H1 (cell line): ENCODE measurements at regions not wholly inside any gene's neighbourhood (a gene's known extent, or its start where the extent isn't known, plus 50 kb on each side); places are given as distances from the start of the nearest gene placed in this dataset.

Experiments
- CTCF ChIA-PET: fragments of 300-600 bp; sonication (Branson Sonifier 250); formaldehyde crosslinking; loops from one replicate; lab custom pipeline; 2021; ENCODE audit not compliant: partially characterized antibody; lab: Charles Lee
- POLR2A ChIA-PET: fragments of 300-600 bp; sonication (Branson Sonifier 250); formaldehyde crosslinking; loops from one replicate; lab custom pipeline; 2021; ENCODE audit warnings: inconsistent platforms; ENCODE audit not compliant: partially characterized antibody; lab: Charles Lee
- DNase-seq, 2 experiments: peaks; one replicate each; pipeline versions ENCODE4 v3.0.0 to v3.0.0-alpha.2; 2010 to 2022; ENCODE audit warnings: low spot score in 2 of 2, low read depth in 1 of 2, mixed read lengths in 1 of 2
- FAIRE-seq: peaks from 2 replicates; lab custom pipeline; 2011; peaks lifted over from hg19 to GRCh38; lab: Jason Lieb, UNC
- H2AFZ ChIP-seq: 2 replicates; pipeline ENCODE4 v1.8.1; 2012; ENCODE audit warnings: low read length, inconsistent platforms
- H2AK5ac ChIP-seq: 2 replicates; pipeline ENCODE4 v1.6.1; 2013; ENCODE audit warnings: low read depth, low read length
- H2BK120ac ChIP-seq: replicated peaks from 2 replicates; pipeline ENCODE3; 2013; ENCODE audit warnings: low read depth, low read length, inconsistent platforms
- H2BK12ac ChIP-seq: 2 replicates; pipeline ENCODE4 v1.6.1; 2013; ENCODE audit warnings: low read depth, low read length
- H2BK15ac ChIP-seq: 2 replicates; pipeline ENCODE4 v1.6.1; 2013; ENCODE audit warnings: low read length
- H2BK20ac ChIP-seq: 2 replicates; pipeline ENCODE4 v1.6.1; 2013; ENCODE audit warnings: low read length
- H2BK5ac ChIP-seq: 2 replicates; pipeline ENCODE4 v1.6.1; 2013; ENCODE audit warnings: low read depth, low read length
- H3K14ac ChIP-seq: 2 replicates; pipeline ENCODE4 v1.6.1; 2013; ENCODE audit warnings: inconsistent platforms; ENCODE audit not compliant: insufficient read length
- H3K18ac ChIP-seq: 2 replicates; pipeline ENCODE4 v1.6.1; 2013; ENCODE audit warnings: low read length; ENCODE audit errors: extremely low read depth
- H3K23ac ChIP-seq: 2 replicates; pipeline ENCODE4 v1.6.1; 2013; ENCODE audit warnings: inconsistent platforms; ENCODE audit not compliant: insufficient read length
- H3K23me2 ChIP-seq: 2 replicates; pipeline ENCODE4 v1.6.1; 2013; ENCODE audit warnings: low read depth, low read length
- H3K27ac ChIP-seq: 2 replicates; pipeline ENCODE4 v1.6.1; 2011; ENCODE audit warnings: low read depth, low read length, inconsistent platforms
- H3K27me3 ChIP-seq, 4 experiments: replicated peaks in 1 of 4; 1 replicate in 1 of 4; 2 replicates in 3 of 4; pipeline versions ENCODE4 v1.6.1 to v1.8.1; 2011 to 2013; ENCODE audit warnings: low read length in 3 of 4, mild to moderate bottlenecking in 3 of 4, inconsistent platforms in 2 of 4, mixed read lengths in 2 of 4, moderate library complexity in 1 of 4; ENCODE audit not compliant: control insufficient read depth in 3 of 4, insufficient read depth in 3 of 4; ENCODE audit errors: extremely low read depth in 1 of 4
- H3K36me3 ChIP-seq, 4 experiments: 2 replicates each; pipeline versions ENCODE4 v1.6.1 to v1.8.1; 2011 to 2013; ENCODE audit warnings: mild to moderate bottlenecking in 4 of 4, low read length in 3 of 4, moderate library complexity in 2 of 4, control low read depth in 1 of 4, inconsistent platforms in 1 of 4; ENCODE audit not compliant: insufficient read depth in 4 of 4, control insufficient read depth in 2 of 4
- H3K4ac ChIP-seq: replicated peaks from 2 replicates; pipeline ENCODE3; 2013; ENCODE audit warnings: low read length, low read depth, mixed read lengths, inconsistent platforms; ENCODE audit not compliant: insufficient read length
- H3K4me1 ChIP-seq, 4 experiments: replicated peaks in 1 of 4; 1 replicate in 1 of 4; 2 replicates in 3 of 4; pipeline versions ENCODE4 v1.6.1 to v1.8.1; 2011 to 2013; ENCODE audit warnings: low read length in 3 of 4, inconsistent platforms in 2 of 4, mixed read lengths in 1 of 4; ENCODE audit not compliant: insufficient read depth in 4 of 4, control insufficient read depth in 3 of 4
- H3K4me2 ChIP-seq, 2 experiments: 2 replicates each; pipeline versions ENCODE4 v1.6.1 to v1.8.1; 2011 to 2013; ENCODE audit warnings: low read depth in 2 of 2, low read length in 2 of 2, control low read depth in 1 of 2, inconsistent platforms in 1 of 2, mild to moderate bottlenecking in 1 of 2; ENCODE audit not compliant: insufficient read depth in 1 of 2
- H3K4me3 ChIP-seq, 4 experiments: fragments of 200-600, 300-600 bp in 1 of 4; sonication (generic), shearing (Covaris generic), sonication (Bioruptor Twin) in 1 of 4; 2 replicates each; pipeline versions ENCODE4 v1.5.1 to v1.8.1; 2011 to 2016; ENCODE audit warnings: low read length in 4 of 4, low read depth in 3 of 4, control low read depth in 2 of 4, inconsistent platforms in 2 of 4, mild to moderate bottlenecking in 2 of 4, mixed read lengths in 1 of 4, moderate library complexity in 1 of 4; ENCODE audit not compliant: insufficient read depth in 2 of 4; ENCODE audit errors: extremely low read depth in 1 of 4
- H3K56ac ChIP-seq: replicated peaks from 2 replicates; pipeline ENCODE3; 2013; ENCODE audit warnings: low read depth, mild to moderate bottlenecking, mixed read lengths, low read length, inconsistent platforms; ENCODE audit not compliant: insufficient read length
- H3K79me1 ChIP-seq: 2 replicates; pipeline ENCODE4 v1.6.1; 2013; ENCODE audit warnings: low read depth, low read length, control low read depth
- H3K79me2 ChIP-seq, 2 experiments: 2 replicates each; pipeline versions ENCODE4 v1.6.1 to v1.8.1; 2012 to 2013; ENCODE audit warnings: low read length in 2 of 2, mild to moderate bottlenecking in 2 of 2, inconsistent platforms in 1 of 2; ENCODE audit not compliant: insufficient read depth in 2 of 2, control insufficient read depth in 1 of 2
- H3K9ac ChIP-seq, 4 experiments: replicated peaks in 1 of 4; 1 replicate in 1 of 4; 2 replicates in 3 of 4; pipeline versions ENCODE4 v1.6.1 to v1.8.1; 2011 to 2013; ENCODE audit warnings: low read depth in 3 of 4, low read length in 3 of 4, control low read depth in 2 of 4, mild to moderate bottlenecking in 2 of 4, moderate library complexity in 2 of 4, inconsistent platforms in 1 of 4; ENCODE audit errors: extremely low read depth in 1 of 4
- H3K9me3 ChIP-seq, 2 experiments: 2 replicates each; pipeline versions ENCODE4 v1.6.1 to v1.8.1; 2012 to 2013; ENCODE audit warnings: mild to moderate bottlenecking in 2 of 2, moderate library complexity in 2 of 2, control low read depth in 1 of 2, inconsistent platforms in 1 of 2, low read depth in 1 of 2, low read length in 1 of 2, mixed read lengths in 1 of 2; ENCODE audit not compliant: insufficient read depth in 2 of 2
- H4K20me1 ChIP-seq, 2 experiments: replicated peaks in 1 of 2; 2 replicates each; pipeline versions ENCODE3 to v1.8.1; 2011 to 2013; ENCODE audit warnings: inconsistent platforms in 2 of 2, low read length in 2 of 2, mild to moderate bottlenecking in 1 of 2; ENCODE audit not compliant: insufficient read depth in 2 of 2, control insufficient read depth in 1 of 2
- H4K5ac ChIP-seq: 2 replicates; pipeline ENCODE4 v1.6.1; 2013; ENCODE audit warnings: low read length, low read depth, mixed read lengths, inconsistent platforms; ENCODE audit not compliant: insufficient read length
- H4K8ac ChIP-seq: 2 replicates; pipeline ENCODE4 v1.8.0; 2013; ENCODE audit warnings: mild to moderate bottlenecking, moderate library complexity, low read length, inconsistent platforms; ENCODE audit not compliant: insufficient read depth; ENCODE audit errors: extremely low read depth
- H4K91ac ChIP-seq: replicated peaks from 2 replicates; pipeline ENCODE3; 2013; ENCODE audit warnings: low read length, mixed read lengths, inconsistent platforms; ENCODE audit not compliant: insufficient read length
- CBX5 ChIP-seq: fragments of 300-800, 300-1000 bp; sonication (generic); IDR thresholded peaks from 2 replicates; pipeline ENCODE4 v1.7.1; 2016; ENCODE audit warnings: antibody characterized with exemption, low read length, low read depth
- CREB1 ChIP-seq: IDR thresholded peaks from 2 replicates; pipeline ENCODE4 v1.6.1; 2012; ENCODE audit warnings: inconsistent platforms
- EGR1 ChIP-seq: IDR thresholded peaks from 2 replicates; pipeline ENCODE4 v1.6.1; 2011; ENCODE audit warnings: low read depth, low read length, borderline replicate concordance
- MAFK ChIP-seq: IDR thresholded peaks from 2 replicates; pipeline ENCODE4 v1.6.1; 2012; ENCODE audit warnings: low read depth, mild to moderate bottlenecking, improper control_type of control experiment, low read length
- NANOG ChIP-seq: IDR thresholded peaks from 2 replicates; pipeline ENCODE4 v1.6.1; 2011; ENCODE audit warnings: low read length, low read depth, mild to moderate bottlenecking, inconsistent platforms; ENCODE audit not compliant: insufficient read depth, poor library complexity, severe bottlenecking
- PHF8 ChIP-seq: fragments of 200-600 bp; sonication (generic); conservative IDR thresholded peaks from 2 replicates; pipeline ENCODE4 v1.7.1; 2012; ENCODE audit warnings: low read depth, mild to moderate bottlenecking, inconsistent platforms, low read length, moderate library complexity
- POLR2AphosphoS5 ChIP-seq: IDR thresholded peaks from 2 replicates; pipeline ENCODE4 v1.6.1; 2011; ENCODE audit warnings: low read depth, low read length
- RFX5 ChIP-seq: IDR thresholded peaks from 2 replicates; pipeline ENCODE4 v1.6.1; 2011; ENCODE audit warnings: low read depth, low read length, improper control_type of control experiment, borderline replicate concordance
- SAP30 ChIP-seq: fragments of 300-600 bp; sonication (generic); IDR thresholded peaks from 2 replicates; pipeline ENCODE4 v1.7.1; 2012; ENCODE audit warnings: low read length, moderate library complexity, mild to moderate bottlenecking, inconsistent platforms; ENCODE audit not compliant: insufficient read depth, insufficient replicate concordance
- SIN3A ChIP-seq, 2 experiments: IDR thresholded peaks in 1 of 2; conservative IDR thresholded peaks in 1 of 2; 2 replicates each; pipeline ENCODE4 v1.6.1; 2011 to 2012; ENCODE audit warnings: low read length in 2 of 2, improper control_type of control experiment in 1 of 2, low read depth in 1 of 2, mild to moderate bottlenecking in 1 of 2
- SP2 ChIP-seq: IDR thresholded peaks from 2 replicates; pipeline ENCODE4 v1.6.1; 2012; ENCODE audit warnings: mild to moderate bottlenecking, low read length, inconsistent platforms
- SP4 ChIP-seq: IDR thresholded peaks from 2 replicates; pipeline ENCODE4 v1.6.1; 2012; ENCODE audit warnings: low read length, inconsistent platforms
- SUZ12 ChIP-seq: fragments of 200-600 bp; sonication (generic); IDR thresholded peaks from 2 replicates; pipeline ENCODE4 v1.6.1; 2012; ENCODE audit warnings: mild to moderate bottlenecking, inconsistent platforms, low read length, moderate library complexity, mixed read lengths
- TAF1 ChIP-seq: IDR thresholded peaks from 2 replicates; pipeline ENCODE4 v1.6.1; 2011; ENCODE audit warnings: mild to moderate bottlenecking, low read depth, low read length
- TCF12 ChIP-seq: IDR thresholded peaks from 2 replicates; pipeline ENCODE4 v1.6.1; 2011; ENCODE audit warnings: low read depth, mild to moderate bottlenecking, low read length
- ZNF274 ChIP-seq: IDR thresholded peaks from 2 replicates; pipeline ENCODE4 v1.7.0; 2012; ENCODE audit warnings: low read length, borderline replicate concordance; ENCODE audit errors: extremely low read depth
- WGBS, 2 experiments: shearing (Covaris generic) in 1 of 2; methylation state at CpG; one replicate each; pipeline versions ENCODE4 v1.1.6 to v1.1.7; 2013 to 2015; ENCODE audit warnings: low lambda C conversion rate in 2 of 2, mixed read lengths in 2 of 2, inconsistent platforms in 1 of 2, low coverage in 1 of 2, missing lambda C conversion rate in 1 of 2; ENCODE audit not compliant: insufficient replicate concordance in 2 of 2, insufficient coverage in 1 of 2, insufficient read length in 1 of 2; ENCODE audit errors: extremely low coverage in 1 of 2, missing lambda C conversion rate in 1 of 2; 5-methylcytosine and 5-hydroxymethylcytosine counted together

DNA sequence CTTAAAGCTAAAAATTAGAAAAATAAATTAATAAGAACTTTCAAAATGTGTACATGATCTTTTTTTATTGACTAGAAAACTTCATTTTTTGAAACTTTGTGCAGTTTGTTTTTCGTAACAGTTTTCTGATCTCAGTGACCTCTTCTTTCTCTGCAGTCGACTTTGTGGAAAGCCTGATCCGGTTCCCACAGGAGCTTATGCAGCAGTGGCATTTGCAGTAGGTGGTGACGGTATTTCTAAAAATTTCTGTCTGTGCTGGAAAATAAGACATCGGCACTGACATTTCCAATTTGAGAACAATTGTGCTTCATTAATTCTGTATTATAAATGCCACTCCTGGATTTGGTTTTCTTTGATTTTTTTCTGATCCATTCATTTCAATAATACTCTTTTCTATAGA is 68.8 kb downstream of the CLDN17 start:
- H2BK15ac ChIP-seq: no peak overlapping the region
- H3K9ac ChIP-seq: no peak overlapping the region
- WGBS, 2 experiments: 92% methylated on average over 5 of the region's 5 CpGs; no CpG with 5 or more reads in 1 of the 2 experiments
- H3K4me3 ChIP-seq: no peak overlapping the region
- H3K79me2 ChIP-seq: no peaks in the 10 kb centered on the region
- H3K23ac ChIP-seq: no peak overlapping the region
- H4K91ac ChIP-seq: no peak overlapping the region
- no peak overlapping the region for H2AFZ ChIP-seq
- FAIRE-seq: no peak
- no peak overlapping the region for H2BK120ac ChIP-seq
- H3K36me3 ChIP-seq: no peaks in the 10 kb centered on the region
- no peak overlapping the region for H3K4me2 ChIP-seq
- ChIA-PET POLR2A (no interaction called here), CTCF (no interaction called here)
- H3K4me1 ChIP-seq: peaks cover 0 to 2% (median 0%) of the 10 kb centered on the region in 4 experiments; a peak in 1 of 7 replicates
- no peaks in the 10 kb centered on the region for H4K20me1 ChIP-seq
- no peaks in the 10 kb centered on the region for H3K9me3 ChIP-seq
- no peak overlapping the region for H2BK12ac ChIP-seq
- no peak overlapping the region for H3K18ac ChIP-seq
- H3K27me3 ChIP-seq: no peaks in the 10 kb centered on the region
- no peak overlapping the region for H2BK5ac ChIP-seq
- H3K4ac ChIP-seq: no peak overlapping the region
- no peak overlapping the region for H2AK5ac ChIP-seq
- no peak overlapping the region for H3K27ac ChIP-seq
- no peak overlapping the region for H4K8ac ChIP-seq
- H3K14ac ChIP-seq: no peak overlapping the region
- no peak overlapping the region for H3K56ac ChIP-seq
- H2BK20ac ChIP-seq: no peak overlapping the region
- no peaks in the 10 kb centered on the region for H3K79me1 ChIP-seq
- no peaks in the 10 kb centered on the region for H3K23me2 ChIP-seq
- no peak for DNase-seq
- H4K5ac ChIP-seq: no peak overlapping the region
- TF ChIP-seq TAF1: no peak
- no peak for TF ChIP-seq TCF12
- no peak for TF ChIP-seq EGR1
- TF ChIP-seq SUZ12: no peak
- TF ChIP-seq NANOG: no peak
- TF ChIP-seq SP2: no peak
- TF ChIP-seq PHF8: no peak
- no peak for TF ChIP-seq POLR2AphosphoS5
- TF ChIP-seq ZNF274: no peak
- TF ChIP-seq SIN3A (conservative IDR thresholded peaks at IDR 0.05 in 1 of 2, IDR thresholded peaks at IDR 0.05 in 1 of 2; ENCODE audit: low read depth in 1 of 2, low read length in 2 of 2): no peak
- TF ChIP-seq MAFK: no peak
- TF ChIP-seq CBX5: no peak
- no peak for TF ChIP-seq RFX5
- no peak for TF ChIP-seq SAP30
- no peak for TF ChIP-seq SP4
- no peak for TF ChIP-seq CREB1
